ENCODE measurements at regions not wholly inside any gene's neighbourhood (a gene's known extent, or its start where the extent isn't known, plus 50 kb on each side); places are given as distances from the start of the nearest gene placed in this dataset.
"Not testable (repeated sequence)": the region's sequence is repeated elsewhere in the genome, so short reads cannot be mapped to it uniquely, and the experiment has no call there.

GRCh38 chr7:113331155-113331898 is 213.0 kb upstream of the SMIM30 start:
- H3K4me1 Mint-ChIP-seq = no peaks in the 10 kb centered on the region
- no peak overlapping the region for H3K27ac Mint-ChIP-seq
- H3K36me3 Mint-ChIP-seq = no peaks in the 10 kb centered on the region
- DNase-seq (no peak), ATAC-seq (ENCODE audit: low read depth in 2 of 2) (no peak)
- H3K27me3 Mint-ChIP-seq = no peaks in the 10 kb centered on the region
- peaks cover 0 to 6% (median 1%) of the 10 kb centered on the region in 7 donors for H3K9me3 Mint-ChIP-seq
- H3K4me3 Mint-ChIP-seq = no peak overlapping the region

- H3K4me3 Mint-ChIP-seq = no peak overlapping the region
- ATAC-seq (ENCODE audit: low read depth in 2 of 2) (no peak), DNase-seq (no peak)
- no peak overlapping the region for H3K27ac Mint-ChIP-seq
- H3K4me1 Mint-ChIP-seq = no peaks in the 10 kb centered on the region
- H3K36me3 Mint-ChIP-seq = no peaks in the 10 kb centered on the region
- no peaks in the 10 kb centered on the region for H3K27me3 Mint-ChIP-seq
- peaks cover 0 to 4% (median 0%) of the 10 kb centered on the region in 7 donors for H3K9me3 Mint-ChIP-seq
These were observed 202.8 kb upstream of the SMIM30 start for GRCh38 chr7:113321201-113321600.

DNA sequence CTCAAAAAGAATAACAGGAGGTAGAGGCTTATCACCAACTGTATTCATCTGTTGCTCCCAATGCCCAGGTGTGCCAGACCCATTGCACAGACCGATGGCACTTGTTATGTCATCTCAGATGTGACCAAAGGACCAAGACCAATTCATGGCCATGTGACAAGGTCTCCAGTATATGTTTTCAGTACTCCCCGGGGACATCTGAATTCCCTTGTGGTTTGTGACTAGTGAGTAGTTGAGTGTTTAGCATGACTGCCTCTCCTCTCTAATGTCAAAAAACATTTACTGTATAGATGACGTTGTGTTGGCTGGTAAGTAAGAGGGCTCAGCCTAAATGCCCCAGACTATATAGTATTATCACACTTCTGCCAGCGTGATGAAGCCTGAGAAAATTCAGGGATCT is 202.1 kb upstream of the SMIM30 start:
- H3K4me3 Mint-ChIP-seq = no peak overlapping the region
- H3K9me3 Mint-ChIP-seq = peaks cover 0 to 4% (median 0%) of the 10 kb centered on the region in 7 donors
- no peaks in the 10 kb centered on the region for H3K36me3 Mint-ChIP-seq
- ATAC-seq (ENCODE audit: low read depth in 2 of 2) = no peak
- DNase-seq = no peak
- no peaks in the 10 kb centered on the region for H3K27me3 Mint-ChIP-seq
- H3K27ac Mint-ChIP-seq = no peak overlapping the region
- H3K4me1 Mint-ChIP-seq = no peaks in the 10 kb centered on the region

GRCh38 chr7:113314594-113314993 is 196.2 kb upstream of the SMIM30 start:
- H3K4me3 Mint-ChIP-seq = no peak overlapping the region
- no peaks in the 10 kb centered on the region for H3K9me3 Mint-ChIP-seq
- H3K27ac Mint-ChIP-seq = no peak overlapping the region
- ATAC-seq (ENCODE audit: low read depth in 2 of 2) (no peak), DNase-seq (no peak)
- no peaks in the 10 kb centered on the region for H3K27me3 Mint-ChIP-seq
- no peaks in the 10 kb centered on the region for H3K4me1 Mint-ChIP-seq
- no peaks in the 10 kb centered on the region for H3K36me3 Mint-ChIP-seq

DNA sequence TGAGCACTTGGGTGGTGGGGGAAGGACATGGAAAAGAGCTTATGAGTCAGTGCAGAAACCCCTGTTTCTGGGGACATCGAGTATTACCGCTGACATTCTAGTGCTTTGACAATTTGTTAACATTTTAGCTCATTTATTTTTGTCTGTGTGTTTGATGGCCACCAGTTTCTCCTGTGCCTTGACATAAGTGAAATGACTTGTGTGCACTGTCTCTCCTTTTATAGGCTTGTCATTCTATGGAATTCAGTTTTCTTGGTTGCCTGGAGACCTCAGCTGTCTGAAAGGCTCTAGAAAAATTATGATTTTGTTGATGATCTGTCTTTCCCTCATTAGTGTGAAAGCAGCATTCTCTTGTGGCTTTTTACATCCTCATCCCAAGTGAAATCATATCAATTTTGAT is 190.0 kb upstream of the SMIM30 start:
- Mint-ChIP-seq H3K36me3 (no peaks in the 10 kb centered on the region), H3K4me1 (no peaks in the 10 kb centered on the region), H3K4me3 (no peak overlapping the region), H3K27me3 (no peaks in the 10 kb centered on the region), H3K27ac (no peak overlapping the region), H3K9me3 (peaks cover 0 to 8% (median 4%) of the 10 kb centered on the region in 7 donors)
- no peak for ATAC-seq (ENCODE audit: low read depth in 2 of 2)
- no peak for DNase-seq

GRCh38 chr7:113307147-113307546 is 188.8 kb upstream of the SMIM30 start:
- DNase-seq = no peak
- Mint-ChIP-seq H3K4me3 (no peak overlapping the region), H3K27me3 (no peaks in the 10 kb centered on the region), H3K36me3 (no peaks in the 10 kb centered on the region), H3K4me1 (no peaks in the 10 kb centered on the region), H3K27ac (no peak overlapping the region), H3K9me3 (peaks cover 0 to 16% (median 4%) of the 10 kb centered on the region in 7 donors)
- ATAC-seq (ENCODE audit: low read depth in 2 of 2) = no peak

DNA sequence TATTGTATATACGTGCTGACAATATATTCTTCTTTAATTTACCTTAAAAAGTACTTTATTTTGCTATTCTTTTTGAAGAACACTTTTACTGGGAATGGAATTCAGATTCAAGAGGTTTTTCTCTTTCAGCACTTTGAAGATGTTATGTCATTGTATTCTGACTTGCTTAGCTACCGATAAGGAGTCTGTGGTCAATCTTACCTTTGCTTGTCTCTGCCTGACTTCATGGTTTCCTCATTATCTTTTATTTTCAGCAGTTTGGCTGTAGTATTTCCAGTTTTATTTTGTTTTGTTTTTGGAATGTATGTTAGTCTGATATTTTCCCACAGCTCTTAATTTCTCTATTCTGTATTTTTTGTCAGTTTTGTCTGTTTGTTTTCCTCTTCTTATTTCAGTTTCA is 187.9 kb upstream of the SMIM30 start:
- DNase-seq (no peak), ATAC-seq (ENCODE audit: low read depth in 2 of 2) (no peak)
- H3K27me3 Mint-ChIP-seq = no peaks in the 10 kb centered on the region
- no peak overlapping the region for H3K4me3 Mint-ChIP-seq
- peaks cover 0 to 16% (median 4%) of the 10 kb centered on the region in 7 donors for H3K9me3 Mint-ChIP-seq
- H3K27ac Mint-ChIP-seq = no peak overlapping the region
- no peaks in the 10 kb centered on the region for H3K4me1 Mint-ChIP-seq
- H3K36me3 Mint-ChIP-seq = no peaks in the 10 kb centered on the region

DNA sequence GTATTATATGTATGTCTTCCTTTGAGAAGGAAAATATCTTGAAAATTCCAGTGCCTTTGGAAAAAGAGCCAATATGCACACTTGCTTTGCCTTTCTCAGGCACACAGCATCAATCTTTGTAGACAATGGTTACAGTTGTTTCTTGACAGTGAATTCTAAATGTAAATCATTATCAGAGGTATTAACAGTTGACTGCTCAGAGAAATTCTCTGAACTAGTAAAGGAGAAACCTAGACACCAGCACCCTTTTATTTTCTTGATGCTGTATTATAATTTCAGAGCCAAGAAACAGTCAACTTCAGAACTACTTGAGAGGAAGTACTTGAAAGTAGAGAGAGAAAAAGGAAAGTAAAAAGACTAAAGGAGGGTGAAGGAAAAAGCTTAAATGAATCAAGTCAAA is 185.8 kb upstream of the SMIM30 start:
- H3K36me3 Mint-ChIP-seq = no peaks in the 10 kb centered on the region
- no peak overlapping the region for H3K4me3 Mint-ChIP-seq
- no peak overlapping the region for H3K27ac Mint-ChIP-seq
- DNase-seq (no peak), ATAC-seq (ENCODE audit: low read depth in 2 of 2) (no peak)
- no peaks in the 10 kb centered on the region for H3K27me3 Mint-ChIP-seq
- peaks cover 0 to 16% (median 4%) of the 10 kb centered on the region in 7 donors for H3K9me3 Mint-ChIP-seq
- H3K4me1 Mint-ChIP-seq = no peaks in the 10 kb centered on the region

- H3K27ac Mint-ChIP-seq; ATAC-seq (ENCODE audit: low read depth in 2 of 2); H3K27me3 Mint-ChIP-seq; H3K4me1 Mint-ChIP-seq; DNase-seq; H3K4me3 Mint-ChIP-seq; H3K36me3 Mint-ChIP-seq: not testable (repeated sequence)
- H3K9me3 Mint-ChIP-seq = peaks cover 0 to 16% (median 4%) of the 10 kb centered on the region in 7 donors
These were observed 185.0 kb upstream of the SMIM30 start for GRCh38 chr7:113303388-113303787.

DNA sequence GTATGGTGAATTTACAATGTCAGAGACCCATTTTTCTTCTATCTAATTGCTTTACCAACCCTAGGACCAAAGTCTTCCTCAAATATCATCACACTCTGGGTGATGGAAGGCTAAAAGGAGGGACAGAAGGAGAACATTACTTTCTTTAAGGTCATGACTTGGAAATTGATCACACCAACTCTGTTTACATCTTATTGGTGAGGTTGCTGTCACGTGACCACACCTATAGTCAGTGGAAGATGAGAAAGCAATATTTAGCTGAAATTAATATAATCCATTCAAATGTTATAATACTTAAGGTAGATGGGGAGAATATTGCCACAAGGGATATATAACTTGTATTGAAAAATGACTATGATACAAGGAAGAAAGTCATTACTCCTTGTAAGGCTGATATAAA is 183.6 kb upstream of the SMIM30 start:
- DNase-seq (no peak), ATAC-seq (ENCODE audit: low read depth in 2 of 2) (no peak)
- Mint-ChIP-seq H3K27me3 (no peaks in the 10 kb centered on the region), H3K36me3 (no peaks in the 10 kb centered on the region), H3K9me3 (peaks cover 0 to 10% (median 4%) of the 10 kb centered on the region in 7 donors), H3K4me3 (no peak overlapping the region), H3K27ac (no peak overlapping the region), H3K4me1 (no peaks in the 10 kb centered on the region)

DNA sequence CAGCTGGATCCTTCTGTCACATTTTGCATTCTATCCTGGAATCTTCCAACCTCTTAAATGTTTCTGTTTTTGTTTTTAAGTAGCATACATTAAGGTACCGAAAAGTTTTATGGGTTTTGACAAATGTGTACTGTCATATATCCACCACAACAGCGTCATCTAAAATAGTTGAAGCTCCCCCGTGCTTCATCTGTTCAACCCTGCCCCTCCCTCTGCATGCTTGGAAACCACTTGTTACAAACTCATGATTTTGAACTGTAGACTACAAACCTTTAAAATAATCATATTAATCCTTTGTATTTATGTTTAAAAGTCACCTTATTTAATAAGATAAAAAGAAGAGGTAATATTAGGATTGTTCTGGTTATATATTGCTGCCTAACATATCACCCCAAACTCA is 182.8 kb upstream of the SMIM30 start:
- Mint-ChIP-seq H3K27ac (no peak overlapping the region), H3K36me3 (no peaks in the 10 kb centered on the region), H3K9me3 (peaks cover 0 to 10% (median 4%) of the 10 kb centered on the region in 7 donors), H3K4me3 (no peak overlapping the region), H3K4me1 (no peaks in the 10 kb centered on the region), H3K27me3 (no peaks in the 10 kb centered on the region)
- ATAC-seq (ENCODE audit: low read depth in 2 of 2) (no peak), DNase-seq (no peak)

GRCh38 chr7:113299748-113300147 is 181.4 kb upstream of the SMIM30 start:
- Mint-ChIP-seq H3K4me1 (no peaks in the 10 kb centered on the region), H3K27me3 (no peaks in the 10 kb centered on the region), H3K36me3 (no peaks in the 10 kb centered on the region), H3K9me3 (peaks cover 0 to 10% (median 4%) of the 10 kb centered on the region in 7 donors), H3K27ac (no peak overlapping the region), H3K4me3 (no peak overlapping the region)
- DNase-seq = no peak
- no peak for ATAC-seq (ENCODE audit: low read depth in 2 of 2)

DNA sequence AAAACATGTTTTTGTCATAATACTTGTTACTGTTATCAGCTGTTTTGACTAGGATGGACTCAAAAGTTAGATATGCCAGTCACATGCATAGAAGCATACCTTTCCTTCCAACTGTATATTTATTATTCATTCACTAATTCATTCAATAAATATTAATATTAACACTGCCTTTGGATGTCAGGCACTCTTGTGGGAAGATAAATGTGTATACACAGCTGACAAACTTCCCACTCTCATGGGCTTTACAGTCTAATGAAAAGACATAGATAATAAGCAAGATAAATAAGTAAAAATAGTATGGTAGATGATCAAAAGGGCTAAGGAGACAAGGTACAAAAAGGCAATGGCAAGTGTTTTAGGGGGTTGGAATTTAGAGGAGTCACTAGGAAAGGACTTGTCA is 180.1 kb upstream of the SMIM30 start:
- no peaks in the 10 kb centered on the region for H3K4me1 Mint-ChIP-seq
- no peak for DNase-seq
- no peaks in the 10 kb centered on the region for H3K27me3 Mint-ChIP-seq
- H3K9me3 Mint-ChIP-seq = peaks cover 0 to 9% (median 3%) of the 10 kb centered on the region in 7 donors
- no peak overlapping the region for H3K4me3 Mint-ChIP-seq
- no peak overlapping the region for H3K27ac Mint-ChIP-seq
- no peaks in the 10 kb centered on the region for H3K36me3 Mint-ChIP-seq
- no peak for ATAC-seq (ENCODE audit: low read depth in 2 of 2)

GRCh38 chr7:113294750-113295149 is 176.4 kb upstream of the SMIM30 start:
- DNase-seq (no peak), ATAC-seq (ENCODE audit: low read depth in 2 of 2) (no peak)
- no peaks in the 10 kb centered on the region for H3K27me3 Mint-ChIP-seq
- no peaks in the 10 kb centered on the region for H3K36me3 Mint-ChIP-seq
- H3K9me3 Mint-ChIP-seq = peaks cover 0 to 4% (median 0%) of the 10 kb centered on the region in 7 donors
- no peaks in the 10 kb centered on the region for H3K4me1 Mint-ChIP-seq
- H3K27ac Mint-ChIP-seq = no peak overlapping the region
- no peak overlapping the region for H3K4me3 Mint-ChIP-seq

GRCh38 chr7:113292105-113292504 is 173.8 kb upstream of the SMIM30 start:
- Mint-ChIP-seq H3K4me1 (no peaks in the 10 kb centered on the region), H3K9me3 (peaks cover 0 to 4% (median 0%) of the 10 kb centered on the region in 7 donors), H3K36me3 (no peaks in the 10 kb centered on the region), H3K4me3 (no peak overlapping the region), H3K27me3 (no peaks in the 10 kb centered on the region), H3K27ac (no peak overlapping the region)
- DNase-seq (no peak), ATAC-seq (ENCODE audit: low read depth in 2 of 2) (no peak)

Measured in naive B cell (primary cell).